ENCODE measurements at regions not wholly inside any gene's neighbourhood (a gene's known extent, or its start where the extent isn't known, plus 50 kb on each side); places are given as distances from the start of the nearest gene placed in this dataset.

DNA sequence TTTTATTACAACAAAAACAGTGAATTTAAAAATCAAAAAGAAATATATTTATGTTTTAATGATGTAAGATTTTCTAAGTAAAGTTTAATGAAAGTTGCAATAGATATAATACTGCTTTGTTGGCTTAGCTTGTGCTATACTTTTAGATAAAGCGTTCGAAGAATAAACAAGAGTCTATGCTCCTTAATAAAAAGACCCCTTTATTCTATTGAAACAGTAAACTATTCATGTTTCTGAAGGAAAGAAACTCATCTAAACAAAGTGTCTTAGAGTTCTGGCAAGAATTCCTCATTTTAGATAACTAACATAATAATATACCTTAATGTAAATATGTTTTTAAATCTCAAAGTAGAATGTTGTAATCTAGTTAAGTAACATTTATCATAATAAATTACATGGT lies 179.0 kb downstream of the RASSF9 start:
- Histone ChIP-seq H3K9ac (replicated peaks; ENCODE audit: extremely low read depth, insufficient read depth, low read length) (no peak overlapping the region), H3K9me3 (replicated peaks; ENCODE audit: control insufficient read depth, insufficient read depth, low read length) (no peaks in the 10 kb centered on the region), H3K36me3 (ENCODE audit: control insufficient read depth in 2 of 2, extremely low read depth in 1 of 2, insufficient read depth in 2 of 2, low read length in 2 of 2) (no peaks in the 10 kb centered on the region), H3K27ac (ENCODE audit: insufficient read depth, low read depth, low read length) (no peak overlapping the region), H3K4me2 (ENCODE audit: insufficient read depth, low read length) (no peak overlapping the region), H3K4me1 (ENCODE audit: control insufficient read depth, extremely low read depth, insufficient read depth, low read length) (no peaks in the 10 kb centered on the region), H2AFZ (ENCODE audit: low read depth, low read length) (no peak overlapping the region), H3K9me1 (replicated peaks; ENCODE audit: control insufficient read depth, extremely low read depth, insufficient read depth, low read length) (no peaks in the 10 kb centered on the region), H4K20me1 (replicated peaks; ENCODE audit: control insufficient read depth, extremely low read depth, insufficient read depth, low read length) (no peaks in the 10 kb centered on the region), H3K79me2 (ENCODE audit: control insufficient read depth, insufficient read depth, low read length) (no peaks in the 10 kb centered on the region), H3K27me3 (ENCODE audit: control insufficient read depth in 2 of 2, insufficient read depth in 2 of 2, low read length in 2 of 2) (no peaks in the 10 kb centered on the region), H3K4me3 (replicated peaks in 1 of 3; ENCODE audit: insufficient read depth in 1 of 3, low read depth in 1 of 3, low read length in 3 of 3) (no peak overlapping the region)
- TF ChIP-seq EZH2 (IDR thresholded peaks at IDR 0.05; ENCODE audit: borderline replicate concordance, low read depth, low read length, severe bottlenecking) (no peak), POLR2AphosphoS5 (IDR thresholded peaks at IDR 0.05; ENCODE audit: insufficient read depth, low read depth, low read length) (no peak), POLR2A (IDR thresholded peaks at IDR 0.05; ENCODE audit: low read depth, low read length) (no peak), GATA2 (IDR thresholded peaks at IDR 0.05; ENCODE audit: insufficient read depth, insufficient read length, low read depth, low read length) (no peak), MYC (IDR thresholded peaks at IDR 0.05; ENCODE audit: low read depth, low read length) (no peak), FOS (IDR thresholded peaks at IDR 0.05; ENCODE audit: borderline replicate concordance, insufficient read depth, low read length) (no peak), JUN (IDR thresholded peaks at IDR 0.05; ENCODE audit: borderline replicate concordance, insufficient read depth, insufficient read length, low read depth) (no peak)
- TF ChIP-seq, protein P1, sequence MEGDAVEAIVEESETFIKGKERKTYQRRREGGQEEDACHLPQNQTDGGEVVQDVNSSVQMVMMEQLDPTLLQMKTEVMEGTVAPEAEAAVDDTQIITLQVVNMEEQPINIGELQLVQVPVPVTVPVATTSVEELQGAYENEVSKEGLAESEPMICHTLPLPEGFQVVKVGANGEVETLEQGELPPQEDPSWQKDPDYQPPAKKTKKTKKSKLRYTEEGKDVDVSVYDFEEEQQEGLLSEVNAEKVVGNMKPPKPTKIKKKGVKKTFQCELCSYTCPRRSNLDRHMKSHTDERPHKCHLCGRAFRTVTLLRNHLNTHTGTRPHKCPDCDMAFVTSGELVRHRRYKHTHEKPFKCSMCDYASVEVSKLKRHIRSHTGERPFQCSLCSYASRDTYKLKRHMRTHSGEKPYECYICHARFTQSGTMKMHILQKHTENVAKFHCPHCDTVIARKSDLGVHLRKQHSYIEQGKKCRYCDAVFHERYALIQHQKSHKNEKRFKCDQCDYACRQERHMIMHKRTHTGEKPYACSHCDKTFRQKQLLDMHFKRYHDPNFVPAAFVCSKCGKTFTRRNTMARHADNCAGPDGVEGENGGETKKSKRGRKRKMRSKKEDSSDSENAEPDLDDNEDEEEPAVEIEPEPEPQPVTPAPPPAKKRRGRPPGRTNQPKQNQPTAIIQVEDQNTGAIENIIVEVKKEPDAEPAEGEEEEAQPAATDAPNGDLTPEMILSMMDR (IDR thresholded peaks at IDR 0.05; ENCODE audit: extremely low read depth in 1 of 2, insufficient read depth in 1 of 2, low read depth in 1 of 2, low read length in 2 of 2) = no peak
- TF ChIP-seq, protein P2, sequence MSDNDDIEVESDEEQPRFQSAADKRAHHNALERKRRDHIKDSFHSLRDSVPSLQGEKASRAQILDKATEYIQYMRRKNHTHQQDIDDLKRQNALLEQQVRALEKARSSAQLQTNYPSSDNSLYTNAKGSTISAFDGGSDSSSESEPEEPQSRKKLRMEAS (IDR thresholded peaks at IDR 0.05; ENCODE audit: insufficient read depth, insufficient read length) = no peak
- FAIRE-seq = no peak
- CTCF ChIA-PET = interaction anchor here (1.2 kb wide), 1 partner anchor 9 kb away, joined by 3 read pairs; no protein-coding TSS in a partner anchor
- intact Hi-C loops (cut with micrococcal nuclease) (no loop called here), dilution Hi-C loops (cut with MboI; ENCODE audit: extremely low pct_ligation_motif_present, low sequenced_read_pairs) (no loop called here)
- no peak for DNase-seq (ENCODE audit: low read depth, low spot score)
- POLR2A ChIA-PET = no interaction called here
- no TSS peak for BruUV-seq (replicated peaks)
